ENCODE measurements at regions not wholly inside any gene's neighbourhood (a gene's known extent, or its start where the extent isn't known, plus 50 kb on each side); places are given as distances from the start of the nearest gene placed in this dataset.

- TF ChIP-seq, protein P1, sequence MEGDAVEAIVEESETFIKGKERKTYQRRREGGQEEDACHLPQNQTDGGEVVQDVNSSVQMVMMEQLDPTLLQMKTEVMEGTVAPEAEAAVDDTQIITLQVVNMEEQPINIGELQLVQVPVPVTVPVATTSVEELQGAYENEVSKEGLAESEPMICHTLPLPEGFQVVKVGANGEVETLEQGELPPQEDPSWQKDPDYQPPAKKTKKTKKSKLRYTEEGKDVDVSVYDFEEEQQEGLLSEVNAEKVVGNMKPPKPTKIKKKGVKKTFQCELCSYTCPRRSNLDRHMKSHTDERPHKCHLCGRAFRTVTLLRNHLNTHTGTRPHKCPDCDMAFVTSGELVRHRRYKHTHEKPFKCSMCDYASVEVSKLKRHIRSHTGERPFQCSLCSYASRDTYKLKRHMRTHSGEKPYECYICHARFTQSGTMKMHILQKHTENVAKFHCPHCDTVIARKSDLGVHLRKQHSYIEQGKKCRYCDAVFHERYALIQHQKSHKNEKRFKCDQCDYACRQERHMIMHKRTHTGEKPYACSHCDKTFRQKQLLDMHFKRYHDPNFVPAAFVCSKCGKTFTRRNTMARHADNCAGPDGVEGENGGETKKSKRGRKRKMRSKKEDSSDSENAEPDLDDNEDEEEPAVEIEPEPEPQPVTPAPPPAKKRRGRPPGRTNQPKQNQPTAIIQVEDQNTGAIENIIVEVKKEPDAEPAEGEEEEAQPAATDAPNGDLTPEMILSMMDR (conservative IDR thresholded peaks at IDR 0.05; ENCODE audit: low read depth, low read length): no peak
- TF ChIP-seq RCOR1 (IDR thresholded peaks at IDR 0.05; ENCODE audit: insufficient replicate concordance, low read length) (no peak), MAFK (IDR thresholded peaks at IDR 0.05; ENCODE audit: low read depth, low read length) (no peak), RAD21 (IDR thresholded peaks at IDR 0.05; ENCODE audit: low read length) (no peak), POLR2A (IDR thresholded peaks at IDR 0.05; ENCODE audit: low read depth, low read length) (no peak), BHLHE40 (IDR thresholded peaks at IDR 0.05; ENCODE audit: low read depth, low read length) (no peak), SMC3 (IDR thresholded peaks at IDR 0.05; ENCODE audit: low read depth, low read length) (no peak), MXI1 (IDR thresholded peaks at IDR 0.05; ENCODE audit: borderline replicate concordance, low read depth, low read length) (no peak), ELK1 (IDR thresholded peaks at IDR 0.05; ENCODE audit: borderline replicate concordance, low read depth, low read length) (no peak), CEBPB (IDR thresholded peaks at IDR 0.05; ENCODE audit: low read depth, low read length) (no peak), MAZ (IDR thresholded peaks at IDR 0.05; ENCODE audit: borderline replicate concordance, low read depth, low read length) (no peak), RFX5 (IDR thresholded peaks at IDR 0.05; ENCODE audit: low read depth, low read length) (no peak), FOS (IDR thresholded peaks at IDR 0.05; ENCODE audit: low read depth, low read length) (no peak)
- TF ChIP-seq, protein P2, sequence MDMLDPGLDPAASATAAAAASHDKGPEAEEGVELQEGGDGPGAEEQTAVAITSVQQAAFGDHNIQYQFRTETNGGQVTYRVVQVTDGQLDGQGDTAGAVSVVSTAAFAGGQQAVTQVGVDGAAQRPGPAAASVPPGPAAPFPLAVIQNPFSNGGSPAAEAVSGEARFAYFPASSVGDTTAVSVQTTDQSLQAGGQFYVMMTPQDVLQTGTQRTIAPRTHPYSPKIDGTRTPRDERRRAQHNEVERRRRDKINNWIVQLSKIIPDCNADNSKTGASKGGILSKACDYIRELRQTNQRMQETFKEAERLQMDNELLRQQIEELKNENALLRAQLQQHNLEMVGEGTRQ (IDR thresholded peaks at IDR 0.05; ENCODE audit: low read depth, low read length): no peak
Measured at GRCh38 chr22:49448526-49448925, 379.1 kb downstream of the BRD1 start.

Measured in IMR-90 (cell line).